ENCODE measurements at regions not wholly inside any gene's neighbourhood (a gene's known extent, or its start where the extent isn't known, plus 50 kb on each side); places are given as distances from the start of the nearest gene placed in this dataset.

GRCh38 chr17:33977729-33978514 lies 277.2 kb upstream of the CCL2 start:
- Histone ChIP-seq H3K36me3 (no peaks in the 10 kb centered on the region), H3K4me3 (no peak overlapping the region), H3K9me3 (no peaks in the 10 kb centered on the region), H3K27ac (peak overlapping the region in 3 of 4 donors; percentile 31 to 41 (median 40)), H3K27me3 (no peaks in the 10 kb centered on the region), H3K4me1 (peaks cover 0 to 38% (median 0%) of the 10 kb centered on the region in 3 donors)
- no peak for DNase-seq
- TF ChIP-seq CTCF (IDR thresholded peaks at IDR 0.05) = no peak
- no peak for TF ChIP-seq POLR2A (IDR thresholded peaks at IDR 0.05)
- 36 to 60% methylated on average over 6 to 7 of the region's 10 CpGs for WGBS, 2 donors
- intact Hi-C loops (cut with DNase I) = no loop called here

- intact Hi-C loops (cut with DNase I) = no loop called here
- Histone ChIP-seq H3K36me3 (no peaks in the 10 kb centered on the region), H3K27me3 (no peaks in the 10 kb centered on the region), H3K27ac (no peak overlapping the region), H3K9me3 (no peaks in the 10 kb centered on the region), H3K4me1 (peaks cover 0 to 38% (median 7%) of the 10 kb centered on the region in 3 donors), H3K4me3 (no peak overlapping the region)
- WGBS, 2 donors = 87 to 91% methylated on average over 5 of the region's 5 CpGs
- TF ChIP-seq CTCF (IDR thresholded peaks at IDR 0.05) (no peak), POLR2A (IDR thresholded peaks at IDR 0.05) (no peak)
- DNase-seq = no peak
Observed at GRCh38 chr17:33978889-33979288, 276.2 kb upstream of the CCL2 start.

GRCh38 chr17:33980193-33980592 lies 274.9 kb upstream of the CCL2 start:
- Histone ChIP-seq H3K4me1 (peaks cover 0 to 42% (median 7%) of the 10 kb centered on the region in 3 donors), H3K27ac (no peak overlapping the region), H3K36me3 (no peaks in the 10 kb centered on the region), H3K27me3 (no peaks in the 10 kb centered on the region), H3K4me3 (no peak overlapping the region), H3K9me3 (no peaks in the 10 kb centered on the region)
- 58 to 93% methylated on average over 2 of the region's 2 CpGs for WGBS, 2 donors
- DNase-seq = no peak
- TF ChIP-seq CTCF (IDR thresholded peaks at IDR 0.05) (no peak), POLR2A (IDR thresholded peaks at IDR 0.05) (no peak)
- intact Hi-C loops (cut with DNase I) = no loop called here

- intact Hi-C loops (cut with DNase I) = no loop called here
- Histone ChIP-seq H3K27me3 (no peaks in the 10 kb centered on the region), H3K4me1 (peaks cover 0 to 58% (median 7%) of the 10 kb centered on the region in 3 donors), H3K36me3 (no peaks in the 10 kb centered on the region), H3K4me3 (no peak overlapping the region), H3K27ac (no peak overlapping the region), H3K9me3 (no peaks in the 10 kb centered on the region)
- no peak for DNase-seq
- no peak for TF ChIP-seq CTCF (IDR thresholded peaks at IDR 0.05)
- TF ChIP-seq POLR2A (IDR thresholded peaks at IDR 0.05) = no peak
- WGBS, 2 donors = 44 to 49% methylated on average over 6 of the region's 6 CpGs
Observed at GRCh38 chr17:33981711-33982601, 273.1 kb upstream of the CCL2 start.

- intact Hi-C loops (cut with DNase I) = no loop called here
- no peaks in the 10 kb centered on the region for H3K9me3 ChIP-seq
- no peak for DNase-seq
- H3K36me3 ChIP-seq = no peaks in the 10 kb centered on the region
- peaks cover 0 to 58% (median 7%) of the 10 kb centered on the region in 3 donors for H3K4me1 ChIP-seq
- no peak overlapping the region for H3K4me3 ChIP-seq
- no peaks in the 10 kb centered on the region for H3K27me3 ChIP-seq
- TF ChIP-seq CTCF (IDR thresholded peaks at IDR 0.05) (no peak), POLR2A (IDR thresholded peaks at IDR 0.05) (no peak)
- no peak overlapping the region for H3K27ac ChIP-seq
Observed at GRCh38 chr17:33982909-33983308, 272.2 kb upstream of the CCL2 start.

Data from esophagus squamous epithelium (tissue), 5 donors.